HepG2 (cell line): ENCODE measurements at regions not wholly inside any gene's neighbourhood (a gene's known extent, or its start where the extent isn't known, plus 50 kb on each side); places are given as distances from the start of the nearest gene placed in this dataset.

Experiments
- ATAC-seq: fragments of 200-7000 bp; cut with Tn5 transposase; 3 replicates; pipeline ENCODE4 v1.9.1; 2020; ENCODE audit warnings: mild to moderate bottlenecking, moderate library complexity
- BruUV-seq: library from RNA; stranded (reverse); fragments of 400-500 nt; replicated peaks from 2 replicates; lab custom pipeline; 2021; lab: Mats Ljungman, UMichigan
- CTCF ChIA-PET: fragments of 300-600 bp; formaldehyde crosslinking; extraction: SDS; loops from one replicate; lab custom pipeline; 2021; ENCODE audit warnings: low total read pairs, inconsistent platforms, low intra/inter-chr PET ratio; lab: Yijun Ruan, JAX
- POLR2A ChIA-PET: fragments of 350-600 bp; sonication (Branson Sonifier 250); formaldehyde crosslinking; loops from one replicate; lab custom pipeline; 2020; ENCODE audit warnings: antibody characterized with exemption, inconsistent platforms; lab: Yijun Ruan, JAX
- DNase-seq: peaks from one replicate; pipeline ENCODE4 v3.0.0-alpha.2; 2015; ENCODE audit warnings: low spot score
- FAIRE-seq: peaks from 3 replicates; lab custom pipeline; 2011; peaks lifted over from hg19 to GRCh38; lab: Jason Lieb, UNC
- H2AFZ ChIP-seq: one replicate; pipeline ENCODE4 v1.6.1; 2011; ENCODE audit warnings: low read length, inconsistent platforms
- H3K27ac ChIP-seq: fragments of 300-600 bp; 3 replicates; pipeline ENCODE4 v1.8.0; 2011; ENCODE audit warnings: mixed run types, mild to moderate bottlenecking, mixed read lengths, low read length, inconsistent platforms; ENCODE audit not compliant: insufficient read depth; ENCODE audit errors: extremely low read length
- H3K27me3 ChIP-seq, 2 experiments: fragments of 200-600 bp in 1 of 2; 2 replicates in 1 of 2; 3 replicates in 1 of 2; pipeline versions ENCODE4 v1.6.0 to v1.8.0; 2011; ENCODE audit warnings: low read length in 2 of 2, mild to moderate bottlenecking in 2 of 2, moderate library complexity in 2 of 2, inconsistent platforms in 1 of 2; ENCODE audit not compliant: insufficient read depth in 2 of 2, control insufficient read depth in 1 of 2
- H3K36me3 ChIP-seq, 2 experiments: fragments of 200-600 bp in 1 of 2; replicated peaks in 1 of 2; 2 replicates in 1 of 2; 3 replicates in 1 of 2; pipeline versions ENCODE4 v1.5.1 to v1.8.0; 2011; ENCODE audit warnings: low read length in 2 of 2, inconsistent platforms in 1 of 2; ENCODE audit not compliant: insufficient read depth in 2 of 2, control insufficient read depth in 1 of 2
- H3K4me1 ChIP-seq: 2 replicates; pipeline ENCODE4 v1.5.1; 2012; ENCODE audit warnings: low read length, inconsistent platforms; ENCODE audit not compliant: insufficient read depth
- H3K4me2 ChIP-seq: 2 replicates; pipeline ENCODE4 v1.6.0; 2011; ENCODE audit warnings: low read depth, low read length, inconsistent platforms
- H3K4me3 ChIP-seq, 3 experiments: fragments of 200-600 bp in 1 of 3; sonication (generic), shearing (Covaris generic) in 1 of 3; replicated peaks in 1 of 3; 2 replicates each; pipeline ENCODE4 v1.5.1; 2011 to 2016; ENCODE audit warnings: low read length in 3 of 3, inconsistent platforms in 2 of 3, low read depth in 2 of 3, mild to moderate bottlenecking in 2 of 3, control low read depth in 1 of 3, mixed read lengths in 1 of 3; ENCODE audit not compliant: insufficient read depth in 1 of 3
- H3K79me2 ChIP-seq: one replicate; pipeline ENCODE4 v1.6.1; 2011; ENCODE audit warnings: low read length, inconsistent platforms; ENCODE audit not compliant: insufficient read depth
- H3K9ac ChIP-seq: 2 replicates; pipeline ENCODE4 v1.6.0; 2011; ENCODE audit warnings: mild to moderate bottlenecking, low read depth, low read length, inconsistent platforms; ENCODE audit not compliant: insufficient read depth
- H3K9me3 ChIP-seq: 2 replicates; pipeline ENCODE4 v1.5.1; 2012; ENCODE audit warnings: mild to moderate bottlenecking, low read length
- H4K20me1 ChIP-seq: 2 replicates; pipeline ENCODE4 v1.6.0; 2011; ENCODE audit warnings: inconsistent platforms, mild to moderate bottlenecking, low read length, moderate library complexity; ENCODE audit not compliant: insufficient read depth
- ARID5B ChIP-seq: IDR thresholded peaks from 2 replicates; pipeline ENCODE4 v1.4.0; 2020; ENCODE audit warnings: mild to moderate bottlenecking, missing genetic modification reagents
- ATF4 ChIP-seq, 2 experiments: fragments of 450-650 bp in 1 of 2; sonication (generic) in 1 of 2; formaldehyde crosslinking; IDR thresholded peaks; 2 replicates each; pipeline versions ENCODE4 v1.5.0 to v1.8.0; 2020 to 2022; ENCODE audit warnings: mild to moderate bottlenecking in 1 of 2, missing genetic modification reagents in 1 of 2
- BRCA1 ChIP-seq: sonication (generic); formaldehyde crosslinking; IDR thresholded peaks from 2 replicates; pipeline ENCODE4 v1.4.0; 2020; ENCODE audit warnings: missing genetic modification reagents
- DMAP1 ChIP-seq: IDR thresholded peaks from 2 replicates; pipeline ENCODE4 v1.6.1; 2016
- ERF ChIP-seq: IDR thresholded peaks from 2 replicates; pipeline ENCODE4 v1.6.1; 2018; ENCODE audit warnings: missing biosample characterization, missing genetic modification reagents
- GLMP ChIP-seq: sonication (generic); formaldehyde crosslinking; IDR thresholded peaks from 2 replicates; pipeline ENCODE4 v1.9.0; 2021; ENCODE audit warnings: missing genetic modification reagents, mild to moderate bottlenecking, borderline replicate concordance
- HNRNPUL1 ChIP-seq: fragments of 200-400 bp; formaldehyde crosslinking; IDR thresholded peaks from 2 replicates; pipeline ENCODE4 v1.6.1; 2017; ENCODE audit warnings: low read depth, mild to moderate bottlenecking, low read length, moderate library complexity
- KDM2A ChIP-seq: sonication (generic); formaldehyde crosslinking; IDR thresholded peaks from 2 replicates; pipeline ENCODE4 v1.4.0; 2020; ENCODE audit warnings: low read depth, missing genetic modification reagents, borderline replicate concordance
- SRSF4 ChIP-seq: fragments of 200-400 bp; formaldehyde crosslinking; IDR thresholded peaks from one replicate; pipeline ENCODE4 v1.6.1; 2018; ENCODE audit warnings: mild to moderate bottlenecking, low read depth, low read length, moderate library complexity; ENCODE audit not compliant: poor library complexity, severe bottlenecking
- U2AF1 ChIP-seq: fragments of 200-400 bp; formaldehyde crosslinking; optimal IDR thresholded peaks from 2 replicates; pipeline ENCODE3; 2017; ENCODE audit warnings: mild to moderate bottlenecking, low read depth, low read length
- ZC3H4 ChIP-seq: sonication (generic); formaldehyde crosslinking; IDR thresholded peaks from 2 replicates; pipeline ENCODE4 v1.4.0; 2020; ENCODE audit warnings: missing genetic modification reagents, borderline replicate concordance
- ZNF17 ChIP-seq: sonication (generic); formaldehyde crosslinking; IDR thresholded peaks from 2 replicates; pipeline ENCODE4 v1.5.0; 2020; ENCODE audit warnings: mild to moderate bottlenecking, missing genetic modification reagents
- ZNF501 ChIP-seq: sonication (generic); formaldehyde crosslinking; IDR thresholded peaks from 2 replicates; pipeline ENCODE4 v1.5.1; 2020; ENCODE audit warnings: mild to moderate bottlenecking, moderate library complexity, missing genetic modification reagents
- ZNF614 ChIP-seq: IDR thresholded peaks from 2 replicates; pipeline ENCODE4 v1.6.1; 2018; ENCODE audit warnings: missing biosample characterization, missing genetic modification reagents, inconsistent platforms, borderline replicate concordance
- ZNF839 ChIP-seq: sonication (generic); formaldehyde crosslinking; IDR thresholded peaks from 2 replicates; pipeline ENCODE4 v1.4.0; 2020; ENCODE audit warnings: missing genetic modification reagents, mild to moderate bottlenecking, borderline replicate concordance
- ZSCAN25 ChIP-seq: sonication (generic); formaldehyde crosslinking; IDR thresholded peaks from 2 replicates; pipeline ENCODE4 v1.8.0; 2022; ENCODE audit warnings: mild to moderate bottlenecking, missing genetic modification reagents
- WGBS: methylation state at CpG from one replicate; pipeline ENCODE4 v1.1.6; 2017; ENCODE audit warnings: low lambda C conversion rate; 5-methylcytosine and 5-hydroxymethylcytosine counted together
- in situ Hi-C: cut with HindIII; loops from 2 replicates; pipeline ENCODE4 v1.10.0; 2017; ENCODE audit warnings: low pct_unique_long_range_greater_than_20kb; ENCODE audit not compliant: extremely low pct_ligation_motif_present
- intact Hi-C: fragments of 100-400 bp; cut with micrococcal nuclease; formaldehyde crosslinking; loops from one replicate; pipeline ENCODE4 v1.10.0; 2022; ENCODE audit not compliant: unreplicated experiment

- WGBS, result 14% methylated on average over 13 of the region's 15 CpGs
- intact Hi-C loops, result no loop called here
- H3K4me3 ChIP-seq, result no peak overlapping the region
- peaks cover 2 to 21% of the 10 kb centered on the region in 2 experiments; a peak in 2 of 5 replicates for H3K27me3 ChIP-seq
- no peak overlapping the region for H3K9ac ChIP-seq
- no peak overlapping the region for H3K27ac ChIP-seq
- DNase-seq (no peak), FAIRE-seq (no peak), ATAC-seq (no peak)
- no TSS peak for BruUV-seq
- no peaks in the 10 kb centered on the region for H4K20me1 ChIP-seq
- H3K4me2 ChIP-seq, result no peak overlapping the region
- no peaks in the 10 kb centered on the region for H3K9me3 ChIP-seq
- H3K4me1 ChIP-seq, result no peaks in the 10 kb centered on the region
- H3K79me2 ChIP-seq, result no peaks in the 10 kb centered on the region
- no peaks in the 10 kb centered on the region for H3K36me3 ChIP-seq
- ChIA-PET CTCF (no interaction called here), POLR2A (no interaction called here)
- no peak overlapping the region for H2AFZ ChIP-seq
- in situ Hi-C loops, result no loop called here
- no peak for TF ChIP-seq ATF4 (CRISPR knock-in tag; IDR thresholded peaks at IDR 0.05)
- TF ChIP-seq GLMP (CRISPR knock-in tag), result no peak
- no peak for TF ChIP-seq HNRNPUL1
- no peak for TF ChIP-seq KDM2A
- no peak for TF ChIP-seq ZSCAN25 (CRISPR knock-in tag)
- no peak for TF ChIP-seq ZNF614 (CRISPR knock-in tag)
- TF ChIP-seq ZNF839 (CRISPR knock-in tag), result no peak
- no peak for TF ChIP-seq ZC3H4
- TF ChIP-seq ERF (CRISPR knock-in tag), result no peak
- no peak for TF ChIP-seq ARID5B (CRISPR knock-in tag)
- TF ChIP-seq U2AF1, result no peak
- TF ChIP-seq BRCA1 (CRISPR knock-in tag), result no peak
- TF ChIP-seq SRSF4, result no peak
- TF ChIP-seq ZNF17, result no peak
- TF ChIP-seq DMAP1 (CRISPR knock-in tag), result no peak
- TF ChIP-seq ZNF501 (CRISPR knock-in tag), result no peak
- TF ChIP-seq, all 625 proteins: peak for 0
Observed at GRCh38 chr5:3199962-3200755, 395.5 kb upstream of the IRX1 start.
